GM12892 (cell line): ENCODE measurements at regions not wholly inside any gene's neighbourhood (a gene's known extent, or its start where the extent isn't known, plus 50 kb on each side); places are given as distances from the start of the nearest gene placed in this dataset.

ENCODE experiments used
- POLR2A ChIP-seq: IDR thresholded peaks from 2 replicates; pipeline ENCODE4 v1.6.1; 2011; ENCODE audit warnings: low read depth, low read length, control low read depth
- POLR2AphosphoS5 ChIP-seq: IDR thresholded peaks from 2 replicates; pipeline ENCODE4 v1.6.1; 2011; ENCODE audit warnings: low read depth, low read length, control low read depth

DNA sequence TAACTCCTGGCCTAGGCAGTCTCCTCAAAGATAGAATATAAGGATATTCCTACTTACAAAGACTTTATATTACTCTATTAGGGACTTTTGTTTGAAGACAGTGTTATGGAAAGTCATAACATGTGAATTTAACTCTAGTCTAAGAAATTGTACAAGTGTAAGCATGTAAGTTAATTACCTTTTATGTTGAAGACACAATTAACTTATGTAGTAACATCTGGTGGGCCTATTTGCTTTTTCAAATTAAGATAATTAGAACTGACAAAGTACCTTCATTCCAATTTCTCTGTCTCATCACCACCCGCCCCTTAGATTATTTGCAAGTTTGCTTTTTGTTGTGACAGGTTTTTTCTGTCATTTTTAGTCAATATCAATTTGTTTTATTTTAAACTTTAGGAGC is 126.0 kb upstream of the THSD7A start:
- TF ChIP-seq POLR2A (no peak), POLR2AphosphoS5 (no peak)
